Activated CD8-positive, alpha-beta memory T cell treated with anti-CD3 and anti-CD28 coated beads, Interleukin-2, amount 50 U/mL, for 1 hour (primary cell): ENCODE measurements at regions not wholly inside any gene's neighbourhood (a gene's known extent, or its start where the extent isn't known, plus 50 kb on each side); places are given as distances from the start of the nearest gene placed in this dataset.
"Not testable (repeated sequence)": the region's sequence is repeated elsewhere in the genome, so short reads cannot be mapped to it uniquely, and the experiment has no call there.

ENCODE experiments used
- DNase-seq: peaks from one replicate; pipeline ENCODE4 v3.0.0-alpha.2; 2020; ENCODE audit errors: extremely low read depth

DNA sequence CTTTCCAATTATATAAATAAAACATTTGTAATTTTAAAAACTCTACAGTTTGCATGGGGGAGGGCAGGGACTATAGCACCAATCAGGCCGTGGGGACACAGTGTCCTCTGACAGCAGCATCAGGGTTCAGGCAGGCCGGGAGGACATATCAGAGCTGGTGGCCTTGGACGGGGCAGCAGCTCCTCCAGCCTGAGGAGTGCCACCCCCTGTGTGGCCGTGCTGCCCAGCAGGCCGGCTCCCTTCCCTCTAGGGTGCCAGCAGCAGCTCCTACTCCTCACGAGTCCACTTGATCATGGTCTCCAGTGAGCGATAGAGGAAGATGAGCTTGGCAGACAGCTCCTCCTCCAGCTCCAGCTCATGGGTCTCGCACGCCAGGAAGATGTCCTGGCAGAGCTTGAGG lies 144.0 kb upstream of the PHACTR3 start:
- DNase-seq: no peak

DNA sequence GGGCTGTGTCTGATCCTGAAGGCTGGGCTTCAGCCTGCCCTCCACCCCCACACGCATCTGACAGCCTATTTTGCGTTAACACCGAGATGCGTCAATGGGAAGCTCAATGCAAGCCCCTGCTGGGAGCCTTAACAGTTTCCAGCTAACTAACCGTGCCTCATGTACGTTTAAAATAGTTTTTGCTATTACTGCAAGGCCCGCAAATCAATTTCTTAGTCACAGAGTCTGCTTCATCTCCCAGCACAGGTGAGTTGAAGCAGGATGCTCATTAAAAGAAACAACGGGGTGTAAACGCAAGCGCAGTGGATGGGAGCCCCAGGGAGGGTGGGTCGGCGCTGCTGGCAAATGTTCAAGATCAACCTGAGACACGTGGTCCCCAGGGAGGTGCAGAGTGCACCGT lies 142.8 kb upstream of the PHACTR3 start:
- no peak for DNase-seq

GRCh38 chr20:59462249-59462648 lies 142.1 kb upstream of the PHACTR3 start:
- no peak for DNase-seq

DNA sequence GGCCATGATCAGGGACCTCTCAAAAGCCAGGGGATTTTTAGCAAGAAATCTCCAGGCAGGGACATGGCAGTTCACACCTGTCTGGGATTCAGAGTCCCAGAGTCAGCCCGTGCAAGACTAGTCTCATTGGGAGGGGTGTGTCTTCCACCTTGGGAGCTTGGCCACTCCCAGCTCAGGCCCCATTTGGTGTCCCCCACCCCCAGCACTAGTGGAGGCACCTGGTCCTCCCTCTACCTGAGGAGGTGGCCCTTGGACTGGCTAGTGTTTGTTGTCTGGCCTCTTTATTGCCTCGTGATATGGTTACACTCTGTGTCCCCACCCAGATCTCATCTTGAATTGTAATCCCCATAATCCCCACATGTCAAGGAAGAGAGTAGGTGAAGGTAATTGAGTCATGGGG lies 140.8 kb upstream of the PHACTR3 start:
- DNase-seq: no peak

DNA sequence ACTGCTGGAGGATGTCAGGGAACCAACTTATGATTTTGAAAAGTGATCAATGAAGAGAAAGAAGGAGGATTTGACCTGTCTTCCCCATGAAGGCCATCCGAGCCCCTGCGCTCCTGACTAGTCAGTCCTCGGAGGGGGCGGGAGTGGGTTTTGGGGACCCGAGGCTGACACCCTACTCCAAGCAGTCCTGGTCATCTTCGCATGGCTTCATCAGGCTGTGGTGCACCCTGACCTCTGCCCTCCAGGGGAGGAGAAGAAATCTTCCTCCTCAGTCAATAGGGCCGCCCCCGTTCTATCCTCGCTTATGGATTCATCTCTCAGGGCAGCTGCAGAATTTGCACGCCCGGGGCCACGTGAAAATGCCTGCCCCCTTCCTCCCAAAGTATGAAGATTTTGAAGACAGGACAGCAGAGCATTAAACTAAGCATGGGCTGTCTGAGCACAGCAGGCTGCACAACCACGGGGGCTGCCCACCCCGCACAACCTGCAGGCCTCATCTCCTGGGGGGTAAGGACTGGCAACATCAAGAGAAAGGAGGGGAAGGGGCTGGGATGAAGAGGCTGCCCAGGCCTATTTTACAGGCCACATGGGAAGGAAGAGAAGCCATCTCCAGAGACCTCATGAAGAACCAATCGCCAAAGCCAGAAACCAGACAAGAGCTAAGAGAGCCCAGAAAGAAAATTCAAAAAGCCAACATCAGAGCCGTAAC lies 138.1 kb upstream of the PHACTR3 start:
- DNase-seq: no peak

DNA sequence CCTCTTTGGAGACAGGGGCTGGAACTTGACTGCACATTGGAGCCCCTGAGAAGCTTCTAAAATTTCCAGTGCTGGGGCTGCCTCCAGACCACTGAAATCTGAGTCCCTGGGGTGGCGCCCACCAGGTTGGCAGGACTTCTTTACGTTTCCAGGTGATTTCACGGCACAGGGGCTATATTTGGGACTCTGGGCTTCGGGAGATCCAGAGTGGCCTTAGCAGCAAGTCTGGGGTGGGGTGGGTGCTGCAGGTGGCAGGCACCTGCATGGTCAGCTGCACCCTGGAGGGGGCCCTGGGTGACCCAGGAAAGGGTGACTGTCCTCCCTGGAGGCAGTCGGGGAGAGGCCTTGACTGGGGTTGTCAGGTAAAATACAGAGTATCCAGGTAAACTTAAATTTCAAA lies 135.5 kb upstream of the PHACTR3 start:
- no peak for DNase-seq

DNA sequence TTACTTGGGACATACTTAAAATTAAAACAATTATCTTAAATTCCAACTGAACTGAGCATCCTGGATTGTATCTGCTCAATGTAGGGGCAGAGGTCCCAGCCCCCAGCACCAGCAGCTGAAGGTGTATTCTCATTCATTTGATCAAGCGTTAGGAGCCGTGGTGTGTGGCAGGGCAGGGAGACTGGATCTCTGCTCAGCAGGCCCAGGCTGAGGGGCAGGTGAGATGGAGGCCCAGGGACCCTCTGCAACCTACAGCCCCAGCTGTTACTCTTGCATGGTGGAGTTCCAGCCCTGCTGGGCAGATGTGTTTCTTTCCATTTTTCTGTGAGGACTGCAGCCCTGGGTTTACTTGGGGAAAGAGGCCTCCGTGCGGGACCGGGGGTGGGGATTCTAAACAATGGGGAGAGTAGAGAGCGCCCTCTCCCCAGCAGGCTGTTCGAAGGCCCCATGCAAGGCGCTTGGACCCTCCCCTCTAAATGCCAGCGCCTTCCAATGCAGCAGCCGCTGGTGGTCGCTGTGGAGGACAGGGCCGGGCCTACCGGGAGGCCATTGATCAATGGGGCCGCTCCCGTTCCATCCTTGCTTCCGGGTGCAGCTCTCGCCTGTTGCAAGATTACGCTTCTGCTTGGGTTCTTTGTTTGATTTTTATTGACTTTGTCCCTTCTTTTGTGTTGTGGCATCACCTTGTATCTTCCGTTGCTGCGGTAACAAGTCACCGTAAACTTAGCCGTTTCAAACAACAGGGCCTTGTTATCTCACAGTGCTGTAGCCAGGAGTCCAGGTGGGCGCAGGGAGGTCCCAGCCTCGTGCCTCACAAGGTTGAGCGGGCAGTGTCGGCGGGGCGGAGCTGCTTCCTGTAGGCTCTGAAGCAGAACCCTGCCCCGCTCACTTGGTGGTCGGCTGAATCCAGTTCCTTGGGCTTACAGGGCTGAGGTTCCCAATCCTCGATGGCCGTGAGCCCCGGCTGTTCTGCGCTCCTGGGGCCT lies 134.8 kb upstream of the PHACTR3 start:
- DNase-seq: no peak

DNA sequence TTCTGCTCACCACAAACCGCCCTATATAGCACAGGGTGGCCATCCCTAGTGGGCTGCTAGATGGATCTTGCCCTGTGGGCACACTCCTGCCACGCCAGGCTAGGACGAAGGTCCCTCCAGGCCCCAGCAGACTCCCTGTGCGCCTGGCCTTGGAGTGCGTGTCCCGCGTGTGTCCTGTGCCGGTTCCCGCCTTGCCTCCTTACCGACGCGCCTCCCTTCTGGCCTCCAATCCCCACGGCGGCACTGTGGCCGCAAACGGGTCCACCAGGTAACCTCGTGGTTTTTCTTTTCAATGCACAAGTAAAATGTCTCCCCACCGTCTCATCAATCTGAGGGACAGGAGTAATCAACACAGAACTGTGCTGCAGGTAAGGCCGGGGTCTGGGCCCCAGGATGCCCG lies 133.8 kb upstream of the PHACTR3 start:
- DNase-seq: no peak

DNA sequence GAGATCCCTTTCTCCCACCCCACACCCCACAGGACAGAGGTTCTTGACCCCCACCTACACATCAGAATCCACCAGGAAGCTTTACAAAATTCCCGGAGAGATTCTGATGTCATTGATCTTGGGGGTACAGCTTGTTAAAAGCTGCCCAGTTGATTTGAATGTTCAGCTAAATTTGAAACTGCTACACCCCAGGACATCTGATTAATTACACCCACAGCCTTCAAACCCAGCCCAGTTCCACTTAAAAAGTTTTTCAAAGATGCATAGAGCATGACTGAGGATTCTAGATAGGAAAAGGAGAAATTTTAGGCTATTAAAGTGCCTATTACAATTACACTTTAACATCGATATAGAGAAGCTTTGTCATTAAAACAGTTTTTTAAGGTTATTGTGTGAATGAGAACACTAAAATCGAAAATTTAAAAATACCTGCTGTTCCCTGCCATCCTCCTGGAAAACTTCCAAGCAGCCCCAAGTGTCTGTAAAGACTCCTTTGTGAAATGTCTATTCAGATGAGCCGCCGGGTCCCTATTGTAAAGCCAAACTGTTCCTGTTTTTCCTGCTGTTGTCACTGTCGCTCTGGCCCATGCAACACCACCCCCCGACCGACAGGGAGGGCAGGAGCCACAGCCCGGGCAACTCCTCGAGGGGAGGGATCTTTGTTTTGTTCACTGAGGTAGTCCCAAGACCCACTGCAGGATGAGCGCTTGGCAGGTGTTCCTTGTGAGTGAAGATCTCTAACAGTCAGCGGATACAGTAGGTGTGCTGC lies 132.5 kb upstream of the PHACTR3 start:
- no peak for DNase-seq

- no peak for DNase-seq
Measured at GRCh38 chr20:59473742-59474141, 130.6 kb upstream of the PHACTR3 start.

DNA sequence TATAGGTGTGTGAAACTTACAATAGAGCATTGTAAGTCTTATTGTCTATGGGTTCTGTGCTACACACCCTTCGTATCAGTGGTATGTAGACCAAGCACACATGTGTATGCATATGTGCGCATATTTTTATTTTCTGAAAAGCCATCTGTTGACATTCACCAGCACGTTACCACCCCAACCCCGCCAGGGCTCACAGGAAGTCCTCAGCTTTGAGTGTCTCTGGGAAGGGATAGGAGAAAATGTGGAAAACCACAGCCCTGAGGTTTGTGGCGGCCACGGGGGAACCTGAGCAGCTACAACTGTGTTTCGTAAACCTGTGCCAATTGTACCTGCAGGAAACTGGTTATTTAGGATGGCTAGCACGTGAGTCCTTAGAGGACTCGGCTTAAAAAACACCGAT lies 123.3 kb upstream of the PHACTR3 start:
- DNase-seq: no peak

- no peak for DNase-seq
Measured at GRCh38 chr20:59481477-59482018, 122.8 kb upstream of the PHACTR3 start.

DNA sequence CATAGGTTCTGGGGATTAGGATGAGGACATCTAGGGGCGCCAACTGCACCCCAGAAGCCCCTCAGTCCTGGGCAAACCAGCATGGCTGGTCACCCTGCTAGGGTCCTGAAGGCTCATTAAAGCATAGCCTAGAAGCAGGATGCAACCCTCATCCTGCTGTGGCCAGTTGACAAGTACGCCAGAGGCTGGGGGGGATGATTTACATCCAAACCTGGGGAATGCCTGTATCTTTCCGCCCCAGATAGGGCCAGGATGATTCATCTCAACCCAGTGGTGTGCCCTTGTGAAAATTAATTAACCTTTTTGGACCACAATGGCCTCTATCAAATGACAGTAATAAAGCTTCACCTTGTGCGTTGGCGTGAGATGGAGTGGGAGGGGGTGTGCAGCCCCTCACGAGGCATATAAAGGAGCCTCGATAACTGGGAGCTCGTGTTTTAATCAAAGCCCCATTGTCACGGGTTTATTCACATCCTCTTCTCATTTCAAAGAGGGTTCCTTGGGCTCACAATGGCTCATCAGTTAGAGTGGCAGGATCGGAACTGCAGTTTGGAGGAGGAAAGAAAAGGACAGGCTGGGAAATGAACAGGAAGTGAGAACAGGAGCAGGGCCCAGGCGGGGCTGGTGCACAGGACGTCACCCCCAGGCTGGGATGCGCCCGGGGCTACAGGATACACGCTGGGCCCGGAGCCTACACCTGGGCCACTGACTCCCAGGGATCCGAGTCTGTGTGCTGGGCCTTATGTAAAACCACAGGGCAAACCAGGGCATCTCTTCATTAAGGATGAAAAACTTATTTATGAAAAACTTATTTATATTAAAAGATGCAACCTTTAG lies 121.8 kb upstream of the PHACTR3 start:
- no peak for DNase-seq

DNA sequence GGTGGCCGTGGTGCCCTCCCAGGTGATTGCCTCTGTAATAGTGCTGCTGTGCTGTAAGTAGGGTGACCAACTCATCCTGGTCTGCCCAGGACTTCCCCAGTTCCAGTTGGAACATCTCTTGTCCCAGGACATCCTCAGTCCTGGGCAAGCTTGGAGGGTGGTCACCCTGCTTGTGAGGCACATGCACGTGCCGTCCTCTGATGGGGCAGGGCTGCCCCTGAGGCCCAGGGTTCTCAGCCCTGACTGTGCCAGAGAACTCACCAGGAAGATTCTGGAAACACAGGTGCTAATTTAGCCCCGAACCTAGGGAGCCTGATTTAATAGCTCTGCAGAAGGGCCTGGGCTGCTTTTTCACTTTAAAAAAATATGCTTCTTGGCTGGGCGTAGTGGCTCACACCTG lies 120.9 kb upstream of the PHACTR3 start:
- DNase-seq: no peak

DNA sequence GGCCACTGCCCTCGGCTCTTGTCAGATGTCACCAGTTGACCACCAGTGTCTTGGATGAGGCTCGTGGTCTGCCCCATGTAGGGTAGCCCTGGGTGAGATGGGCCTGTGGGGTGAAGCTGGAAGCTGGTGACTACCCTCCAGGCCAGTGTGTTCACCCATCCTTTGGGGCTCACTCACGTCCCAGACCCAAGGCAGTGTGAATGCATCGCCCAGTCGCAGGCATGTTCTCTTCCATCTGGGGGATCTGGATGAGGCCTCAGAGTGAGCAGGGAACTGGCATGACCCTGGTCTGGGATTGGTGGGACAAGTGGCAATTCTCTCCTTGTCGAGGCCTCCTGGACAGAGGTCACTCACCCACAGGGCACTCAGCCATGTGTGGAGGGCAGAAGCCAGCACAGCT lies 120.1 kb upstream of the PHACTR3 start:
- DNase-seq: no peak

GRCh38 chr20:59485576-59486454 lies 118.5 kb upstream of the PHACTR3 start:
- DNase-seq: no peak

- DNase-seq: not testable (repeated sequence)
Measured at GRCh38 chr20:59488459-59488858, 115.9 kb upstream of the PHACTR3 start.

DNA sequence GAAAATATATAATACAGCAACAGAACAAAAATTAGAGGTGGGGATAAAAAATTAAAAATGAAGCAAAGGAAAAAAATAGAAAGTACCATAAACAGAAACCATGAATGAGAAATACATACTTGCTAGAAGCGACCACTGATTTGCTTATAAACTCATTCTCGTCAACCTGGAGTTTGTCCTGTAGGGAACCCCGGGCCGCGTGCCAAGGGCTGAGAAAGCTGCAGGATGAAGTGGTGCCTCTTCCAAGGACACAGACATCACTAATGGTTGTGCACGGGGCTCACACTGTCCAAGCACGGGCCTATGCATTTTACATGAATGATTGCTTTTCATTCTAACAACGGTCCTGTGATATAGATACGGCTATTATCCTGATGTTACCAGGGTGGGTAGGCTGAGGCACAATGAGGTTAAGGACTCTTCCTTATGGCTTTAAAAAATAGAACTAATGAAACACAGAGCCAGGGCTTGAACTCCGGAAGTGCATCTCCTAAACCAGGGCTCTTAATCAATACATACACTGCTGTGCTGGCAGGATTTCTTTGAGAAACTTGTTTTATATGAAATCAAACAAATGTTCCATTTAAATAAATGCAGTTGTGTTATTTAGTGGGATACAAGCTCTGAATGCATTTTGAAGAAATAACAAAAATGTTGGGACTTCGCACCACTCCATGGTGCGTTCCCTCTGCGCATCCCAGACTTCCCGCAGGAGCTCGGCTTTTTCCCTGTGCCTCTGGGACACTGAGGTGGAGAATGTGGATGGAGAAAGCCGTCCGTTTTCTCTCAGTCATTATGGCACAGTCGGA lies 113.9 kb upstream of the PHACTR3 start:
- not testable (repeated sequence) for DNase-seq

GRCh38 chr20:59491884-59492283 lies 112.5 kb upstream of the PHACTR3 start:
- no peak for DNase-seq
